ENCODE measurements at regions not wholly inside any gene's neighbourhood (a gene's known extent, or its start where the extent isn't known, plus 50 kb on each side); places are given as distances from the start of the nearest gene placed in this dataset.

GRCh38 chr3:189459231-189459630 lies 172.0 kb upstream of the TP63 start:
- TF ChIP-seq, protein P1, sequence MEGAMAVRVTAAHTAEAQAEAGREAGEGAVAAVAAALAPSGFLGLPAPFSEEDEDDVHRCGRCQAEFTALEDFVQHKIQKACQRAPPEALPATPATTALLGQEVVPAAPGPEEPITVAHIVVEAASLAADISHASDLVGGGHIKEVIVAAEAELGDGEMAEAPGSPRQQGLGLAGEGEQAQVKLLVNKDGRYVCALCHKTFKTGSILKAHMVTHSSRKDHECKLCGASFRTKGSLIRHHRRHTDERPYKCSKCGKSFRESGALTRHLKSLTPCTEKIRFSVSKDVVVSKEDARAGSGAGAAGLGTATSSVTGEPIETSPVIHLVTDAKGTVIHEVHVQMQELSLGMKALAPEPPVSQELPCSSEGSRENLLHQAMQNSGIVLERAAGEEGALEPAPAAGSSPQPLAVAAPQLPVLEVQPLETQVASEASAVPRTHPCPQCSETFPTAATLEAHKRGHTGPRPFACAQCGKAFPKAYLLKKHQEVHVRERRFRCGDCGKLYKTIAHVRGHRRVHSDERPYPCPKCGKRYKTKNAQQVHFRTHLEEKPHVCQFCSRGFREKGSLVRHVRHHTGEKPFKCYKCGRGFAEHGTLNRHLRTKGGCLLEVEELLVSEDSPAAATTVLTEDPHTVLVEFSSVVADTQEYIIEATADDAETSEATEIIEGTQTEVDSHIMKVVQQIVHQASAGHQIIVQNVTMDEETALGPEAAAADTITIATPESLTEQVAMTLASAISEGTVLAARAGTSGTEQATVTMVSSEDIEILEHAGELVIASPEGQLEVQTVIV (IDR thresholded peaks at IDR 0.05; ENCODE audit: borderline replicate concordance, partially characterized antibody) = no peak
- TF ChIP-seq KDM1A (IDR thresholded peaks at IDR 0.05; ENCODE audit: borderline replicate concordance) (no peak), SIN3A (IDR thresholded peaks at IDR 0.05; ENCODE audit: low read depth, low read length) (no peak), HDGF (IDR thresholded peaks at IDR 0.05) (no peak), CTCF (IDR thresholded peaks at IDR 0.05 in 2 of 3, conservative IDR thresholded peaks at IDR 0.05 in 1 of 3; ENCODE audit: control insufficient read depth in 2 of 3, extremely low read depth in 1 of 3, insufficient read depth in 1 of 3, low read depth in 3 of 3, low read length in 3 of 3) (no peak), CHD2 (IDR thresholded peaks at IDR 0.05; ENCODE audit: borderline replicate concordance, low read depth, low read length) (no peak), HCFC1 (IDR thresholded peaks at IDR 0.05; ENCODE audit: low read length) (no peak), NBN (IDR thresholded peaks at IDR 0.05) (no peak), ZSCAN29 (IDR thresholded peaks at IDR 0.05) (no peak)

Data from GM12878 (cell line).